ENCODE measurements at regions not wholly inside any gene's neighbourhood (a gene's known extent, or its start where the extent isn't known, plus 50 kb on each side); places are given as distances from the start of the nearest gene placed in this dataset.

GRCh38 chr5:39898731-39899130 is 474.0 kb upstream of the DAB2 start:
- no peak for DNase-seq

- no peak for DNase-seq
Measured at GRCh38 chr5:39896706-39897105, 471.9 kb upstream of the DAB2 start.

- no peak for DNase-seq
Measured at GRCh38 chr5:39896104-39896503, 471.3 kb upstream of the DAB2 start.

- DNase-seq: no peak
Measured at GRCh38 chr5:39892708-39893107, 467.9 kb upstream of the DAB2 start.

GRCh38 chr5:39891376-39891775 is 466.6 kb upstream of the DAB2 start:
- DNase-seq: no peak

- DNase-seq: no peak
Measured at GRCh38 chr5:39880985-39881384, 456.2 kb upstream of the DAB2 start.

GRCh38 chr5:39877479-39877878 is 452.7 kb upstream of the DAB2 start:
- no peak for DNase-seq

GRCh38 chr5:39876146-39876545 is 451.4 kb upstream of the DAB2 start:
- DNase-seq: no peak

GRCh38 chr5:39870137-39870536 is 445.4 kb upstream of the DAB2 start:
- no peak for DNase-seq

- DNase-seq: no peak
Measured at GRCh38 chr5:39869396-39869795, 444.6 kb upstream of the DAB2 start.

- no peak for DNase-seq
Measured at GRCh38 chr5:39867923-39868322, 443.1 kb upstream of the DAB2 start.

GRCh38 chr5:39863926-39864552 is 439.3 kb upstream of the DAB2 start:
- no peak for DNase-seq

- no peak for DNase-seq
Measured at GRCh38 chr5:39857041-39857440, 432.3 kb upstream of the DAB2 start.

GRCh38 chr5:39854771-39855410 is 430.1 kb upstream of the DAB2 start:
- no peak for DNase-seq

- DNase-seq: no peak
Measured at GRCh38 chr5:39850291-39850690, 425.5 kb upstream of the DAB2 start.

GRCh38 chr5:39846144-39846543 is 421.4 kb upstream of the DAB2 start:
- DNase-seq: no peak

GRCh38 chr5:39843767-39844166 is 419.0 kb upstream of the DAB2 start:
- no peak for DNase-seq

- no peak for DNase-seq
Measured at GRCh38 chr5:39835371-39835770, 410.6 kb upstream of the DAB2 start.

GRCh38 chr5:39829441-39829840 is 404.7 kb upstream of the DAB2 start:
- no peak for DNase-seq

GRCh38 chr5:39826051-39826450 is 401.3 kb upstream of the DAB2 start:
- DNase-seq: no peak

GRCh38 chr5:39825301-39825700 is 400.5 kb upstream of the DAB2 start:
- DNase-seq: no peak

- DNase-seq: no peak
Measured at GRCh38 chr5:39822020-39822419, 397.2 kb upstream of the DAB2 start.

- DNase-seq: no peak
Measured at GRCh38 chr5:39816866-39817265, 392.1 kb upstream of the DAB2 start.

Measured in hypothalamus (tissue), 51 donors.